ENCODE measurements at regions not wholly inside any gene's neighbourhood (a gene's known extent, or its start where the extent isn't known, plus 50 kb on each side); places are given as distances from the start of the nearest gene placed in this dataset.

GRCh38 chr16:86660623-86661022, 82.3 kb downstream of the FOXL1 start:
- H4K20me1 ChIP-seq (ENCODE audit: insufficient read depth, low read length) = no peaks in the 10 kb centered on the region
- H3K79me2 ChIP-seq (ENCODE audit: insufficient read depth, low read length) = no peaks in the 10 kb centered on the region
- no peak overlapping the region for H2AFZ ChIP-seq (ENCODE audit: low read depth, low read length)
- no peak overlapping the region for H3K4me3 ChIP-seq (ENCODE audit: low read depth in 1 of 2, low read length in 2 of 2)
- peaks cover 9% of the 10 kb centered on the region for H3K4me1 ChIP-seq (ENCODE audit: insufficient read depth, low read length)
- peaks cover 3% of the 10 kb centered on the region for H3K27me3 ChIP-seq (ENCODE audit: insufficient read depth, low read length, poor library complexity)
- H3K27ac ChIP-seq (ENCODE audit: low read length) = no peak overlapping the region
- H3K4me2 ChIP-seq (ENCODE audit: insufficient read depth, low read length) = no peak overlapping the region
- DNase-seq (no peak), ATAC-seq (ENCODE audit: insufficient read depth, low read depth) (no peak)
- TF ChIP-seq EZH2 (IDR thresholded peaks at IDR 0.05; ENCODE audit: borderline replicate concordance, low read depth, low read length, severe bottlenecking) (no peak), CTCF (IDR thresholded peaks at IDR 0.05; ENCODE audit: borderline replicate concordance, extremely low read depth, low read length, poor library complexity, severe bottlenecking) (no peak)
- H3K9ac ChIP-seq (ENCODE audit: low read depth, low read length) = no peak overlapping the region
- H3K36me3 ChIP-seq (ENCODE audit: insufficient read depth, low read length) = no peaks in the 10 kb centered on the region
- H3K9me3 ChIP-seq (ENCODE audit: insufficient read depth, low read length, severe bottlenecking) = no peaks in the 10 kb centered on the region

GRCh38 chr16:86661706-86662105, 83.4 kb downstream of the FOXL1 start:
- Histone ChIP-seq H3K9ac (ENCODE audit: low read depth, low read length) (no peak overlapping the region), H3K27me3 (ENCODE audit: insufficient read depth, low read length, poor library complexity) (peaks cover 3% of the 10 kb centered on the region)

GRCh38 chr16:86662195-86662594, 83.8 kb downstream of the FOXL1 start:
- Histone ChIP-seq H3K79me2 (ENCODE audit: insufficient read depth, low read length) (no peaks in the 10 kb centered on the region), H2AFZ (ENCODE audit: low read depth, low read length) (no peak overlapping the region), H3K27ac (ENCODE audit: low read length) (no peak overlapping the region), H3K4me2 (ENCODE audit: insufficient read depth, low read length) (no peak overlapping the region), H3K4me3 (ENCODE audit: low read depth in 1 of 2, low read length in 2 of 2) (no peak overlapping the region), H3K9me3 (ENCODE audit: insufficient read depth, low read length, severe bottlenecking) (no peaks in the 10 kb centered on the region), H3K27me3 (ENCODE audit: insufficient read depth, low read length, poor library complexity) (peaks cover 6% of the 10 kb centered on the region), H3K36me3 (ENCODE audit: insufficient read depth, low read length) (no peaks in the 10 kb centered on the region), H3K9ac (ENCODE audit: low read depth, low read length) (no peak overlapping the region), H4K20me1 (ENCODE audit: insufficient read depth, low read length) (no peaks in the 10 kb centered on the region), H3K4me1 (ENCODE audit: insufficient read depth, low read length) (peaks cover 9% of the 10 kb centered on the region)
- DNase-seq (no peak), ATAC-seq (ENCODE audit: insufficient read depth, low read depth) (no peak)
- TF ChIP-seq EZH2 (IDR thresholded peaks at IDR 0.05; ENCODE audit: borderline replicate concordance, low read depth, low read length, severe bottlenecking) (no peak), CTCF (IDR thresholded peaks at IDR 0.05; ENCODE audit: borderline replicate concordance, extremely low read depth, low read length, poor library complexity, severe bottlenecking) (no peak)

More at GRCh38 chr16:86661706-86662105, 83.4 kb downstream of the FOXL1 start:
- no peaks in the 10 kb centered on the region for H4K20me1 ChIP-seq (ENCODE audit: insufficient read depth, low read length)
- TF ChIP-seq CTCF (IDR thresholded peaks at IDR 0.05; ENCODE audit: borderline replicate concordance, extremely low read depth, low read length, poor library complexity, severe bottlenecking) (no peak), EZH2 (IDR thresholded peaks at IDR 0.05; ENCODE audit: borderline replicate concordance, low read depth, low read length, severe bottlenecking) (no peak)
- H3K9me3 ChIP-seq (ENCODE audit: insufficient read depth, low read length, severe bottlenecking) = no peaks in the 10 kb centered on the region
- ATAC-seq (ENCODE audit: insufficient read depth, low read depth) (no peak), DNase-seq (no peak)
- H3K4me2 ChIP-seq (ENCODE audit: insufficient read depth, low read length) = no peak overlapping the region
- H3K4me3 ChIP-seq (ENCODE audit: low read depth in 1 of 2, low read length in 2 of 2) = no peak overlapping the region
- no peak overlapping the region for H2AFZ ChIP-seq (ENCODE audit: low read depth, low read length)
- no peaks in the 10 kb centered on the region for H3K79me2 ChIP-seq (ENCODE audit: insufficient read depth, low read length)
- no peaks in the 10 kb centered on the region for H3K36me3 ChIP-seq (ENCODE audit: insufficient read depth, low read length)
- H3K27ac ChIP-seq (ENCODE audit: low read length) = no peak overlapping the region
- peaks cover 9% of the 10 kb centered on the region for H3K4me1 ChIP-seq (ENCODE audit: insufficient read depth, low read length)

- Histone ChIP-seq H4K20me1 (ENCODE audit: insufficient read depth, low read length) (no peaks in the 10 kb centered on the region), H3K27ac (ENCODE audit: low read length) (no peak overlapping the region), H3K4me1 (ENCODE audit: insufficient read depth, low read length) (peaks cover 9% of the 10 kb centered on the region), H3K36me3 (ENCODE audit: insufficient read depth, low read length) (no peaks in the 10 kb centered on the region), H3K4me2 (ENCODE audit: insufficient read depth, low read length) (no peak overlapping the region), H3K79me2 (ENCODE audit: insufficient read depth, low read length) (no peaks in the 10 kb centered on the region), H3K27me3 (ENCODE audit: insufficient read depth, low read length, poor library complexity) (peaks cover 6% of the 10 kb centered on the region), H3K9ac (ENCODE audit: low read depth, low read length) (no peak overlapping the region), H3K4me3 (ENCODE audit: low read depth in 1 of 2, low read length in 2 of 2) (no peak overlapping the region), H2AFZ (ENCODE audit: low read depth, low read length) (no peak overlapping the region), H3K9me3 (ENCODE audit: insufficient read depth, low read length, severe bottlenecking) (no peaks in the 10 kb centered on the region)
- TF ChIP-seq EZH2 (IDR thresholded peaks at IDR 0.05; ENCODE audit: borderline replicate concordance, low read depth, low read length, severe bottlenecking) (no peak), CTCF (IDR thresholded peaks at IDR 0.05; ENCODE audit: borderline replicate concordance, extremely low read depth, low read length, poor library complexity, severe bottlenecking) (no peak)
- ATAC-seq (ENCODE audit: insufficient read depth, low read depth) = no peak
- no peak for DNase-seq
These were observed 84.4 kb downstream of the FOXL1 start for GRCh38 chr16:86662740-86663139.
